Activated naive CD4-positive, alpha-beta T cell treated with anti-CD3 and anti-CD28 coated beads for 36 hours (primary cell): ENCODE measurements at regions not wholly inside any gene's neighbourhood (a gene's known extent, or its start where the extent isn't known, plus 50 kb on each side); places are given as distances from the start of the nearest gene placed in this dataset.
"Not testable (repeated sequence)": the region's sequence is repeated elsewhere in the genome, so short reads cannot be mapped to it uniquely, and the experiment has no call there.

Experiments used
- CTCF ChIA-PET: fragments of 350-600 bp; sonication (Branson Sonifier 250); formaldehyde crosslinking; loops from one replicate; lab custom pipeline; 2021; ENCODE audit warnings: antibody characterized with exemption; lab: Charles Lee
- DNase-seq: peaks from one replicate; pipeline ENCODE4 v3.0.0-alpha.2; 2020
- H3K27ac Mint-ChIP-seq: one replicate; pipeline ENCODE4 v1.8.0; 2021; ENCODE audit warnings: mild to moderate bottlenecking, mixed read lengths
- H3K27me3 Mint-ChIP-seq: one replicate; pipeline ENCODE4 v1.8.0; 2021; ENCODE audit warnings: low read depth, mixed read lengths
- H3K36me3 Mint-ChIP-seq: one replicate; pipeline ENCODE4 v1.8.0; 2021; ENCODE audit warnings: low read depth, mixed read lengths
- H3K4me1 Mint-ChIP-seq: one replicate; pipeline ENCODE4 v1.8.0; 2021; ENCODE audit warnings: low read depth, mixed read lengths
- H3K4me3 Mint-ChIP-seq: one replicate; pipeline ENCODE4 v1.8.0; 2021; ENCODE audit warnings: mild to moderate bottlenecking, moderate library complexity, mixed read lengths
- H3K9me3 Mint-ChIP-seq: one replicate; pipeline ENCODE4 v1.8.0; 2021; ENCODE audit warnings: mixed read lengths
- intact Hi-C: fragments of 100-400 bp; cut with micrococcal nuclease; formaldehyde crosslinking; loops from one replicate; pipeline ENCODE4 v1.15.1; 2023

DNA sequence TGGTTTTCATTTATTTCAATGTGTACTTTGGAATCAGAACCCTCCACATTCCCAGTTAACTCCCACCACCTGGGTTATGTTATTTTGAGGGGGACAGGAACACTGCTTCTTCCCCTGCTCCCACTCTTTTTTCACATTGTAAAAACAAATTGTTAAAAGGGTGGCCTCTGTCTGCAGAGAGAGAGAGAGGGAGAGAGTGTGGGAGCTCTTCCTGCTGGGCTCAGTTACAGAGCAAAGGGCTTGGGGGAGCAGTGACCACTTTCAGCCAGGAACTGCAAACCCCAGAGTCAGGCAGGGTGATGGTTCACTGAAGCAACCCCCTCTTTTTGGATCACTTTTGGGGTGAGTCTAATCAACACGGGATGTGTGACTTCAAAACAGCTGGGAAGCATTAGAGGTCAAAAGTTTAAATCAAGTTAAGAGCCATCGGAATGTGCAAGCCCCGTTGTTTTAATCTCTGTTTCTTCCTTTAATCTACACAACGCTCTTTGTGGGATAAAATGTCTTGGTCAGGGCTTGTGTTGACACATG lies 577.0 kb upstream of the CDH11 start:
- intact Hi-C loops = no loop called here
- no peaks in the 10 kb centered on the region for H3K36me3 Mint-ChIP-seq
- no peaks in the 10 kb centered on the region for H3K4me1 Mint-ChIP-seq
- peaks cover 6% of the 10 kb centered on the region for H3K9me3 Mint-ChIP-seq
- H3K27me3 Mint-ChIP-seq = no peaks in the 10 kb centered on the region
- no peak overlapping the region for H3K27ac Mint-ChIP-seq
- no peak for DNase-seq
- no peak overlapping the region for H3K4me3 Mint-ChIP-seq
- CTCF ChIA-PET = no interaction called here

DNA sequence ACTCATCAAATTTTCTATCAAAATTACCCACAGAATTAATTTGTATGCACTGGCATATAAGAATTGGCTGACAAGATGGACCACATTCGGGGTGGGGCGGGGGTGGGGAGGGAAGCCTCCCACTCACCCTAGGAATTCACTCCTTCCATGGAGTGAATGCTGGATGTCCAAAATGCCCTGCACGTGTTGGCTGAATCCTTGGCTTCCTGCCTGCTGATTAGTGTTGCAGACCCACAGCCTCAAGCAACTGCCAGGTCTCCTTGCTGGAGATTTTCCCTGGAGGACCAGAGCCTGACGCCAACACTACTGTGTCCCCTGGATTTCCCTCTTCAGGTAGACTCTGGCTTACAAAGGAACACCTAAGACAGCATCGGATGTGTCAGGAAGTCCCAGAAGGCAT lies 575.7 kb upstream of the CDH11 start:
- H3K36me3 Mint-ChIP-seq = no peaks in the 10 kb centered on the region
- no peak overlapping the region for H3K4me3 Mint-ChIP-seq
- peaks cover 5% of the 10 kb centered on the region for H3K9me3 Mint-ChIP-seq
- H3K4me1 Mint-ChIP-seq = no peaks in the 10 kb centered on the region
- DNase-seq = no peak
- intact Hi-C loops = no loop called here
- CTCF ChIA-PET = no interaction called here
- no peaks in the 10 kb centered on the region for H3K27me3 Mint-ChIP-seq
- no peak overlapping the region for H3K27ac Mint-ChIP-seq

- DNase-seq = no peak
- CTCF ChIA-PET = no interaction called here
- Mint-ChIP-seq H3K9me3 (peaks cover 5% of the 10 kb centered on the region), H3K36me3 (no peaks in the 10 kb centered on the region), H3K4me1 (no peaks in the 10 kb centered on the region), H3K27me3 (no peaks in the 10 kb centered on the region), H3K27ac (no peak overlapping the region), H3K4me3 (no peak overlapping the region)
- intact Hi-C loops = no loop called here
Observed at GRCh38 chr16:65697065-65697464, 575.2 kb upstream of the CDH11 start.

DNA sequence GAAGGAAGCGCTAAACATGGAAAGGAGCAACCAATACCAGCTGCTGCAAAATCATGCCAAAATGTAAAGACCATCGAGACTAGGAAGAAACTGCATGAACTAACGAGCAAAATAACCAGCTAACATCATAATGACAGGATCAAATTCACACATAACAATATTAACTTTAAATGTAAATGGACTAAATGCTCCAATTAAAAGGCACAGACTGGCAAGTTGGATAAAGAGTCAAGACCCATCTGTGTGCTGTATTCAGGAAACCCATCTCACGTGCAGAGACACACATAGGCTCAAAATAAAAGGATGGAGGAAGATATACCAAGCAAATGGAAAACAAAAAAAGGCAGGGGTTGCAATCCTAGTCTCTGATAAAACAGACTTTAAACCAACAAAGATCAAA lies 570.0 kb upstream of the CDH11 start:
- DNase-seq, H3K9me3 Mint-ChIP-seq, intact Hi-C loops, H3K27me3 Mint-ChIP-seq, H3K4me3 Mint-ChIP-seq, H3K36me3 Mint-ChIP-seq, CTCF ChIA-PET, H3K4me1 Mint-ChIP-seq, H3K27ac Mint-ChIP-seq: not testable (repeated sequence)

- CTCF ChIA-PET = no interaction called here
- peaks cover 2% of the 10 kb centered on the region for H3K9me3 Mint-ChIP-seq
- intact Hi-C loops = no loop called here
- no peak overlapping the region for H3K27ac Mint-ChIP-seq
- no peaks in the 10 kb centered on the region for H3K27me3 Mint-ChIP-seq
- no peak overlapping the region for H3K4me3 Mint-ChIP-seq
- no peaks in the 10 kb centered on the region for H3K4me1 Mint-ChIP-seq
- no peak for DNase-seq
- H3K36me3 Mint-ChIP-seq = no peaks in the 10 kb centered on the region
Observed at GRCh38 chr16:65689726-65690125, 567.9 kb upstream of the CDH11 start.

GRCh38 chr16:65688301-65688700 lies 566.4 kb upstream of the CDH11 start:
- H3K36me3 Mint-ChIP-seq = no peaks in the 10 kb centered on the region
- H3K9me3 Mint-ChIP-seq = peaks cover 2% of the 10 kb centered on the region
- no peak overlapping the region for H3K27ac Mint-ChIP-seq
- DNase-seq = no peak
- CTCF ChIA-PET = no interaction called here
- H3K4me3 Mint-ChIP-seq = no peak overlapping the region
- H3K4me1 Mint-ChIP-seq = no peaks in the 10 kb centered on the region
- intact Hi-C loops = no loop called here
- H3K27me3 Mint-ChIP-seq = no peaks in the 10 kb centered on the region

DNA sequence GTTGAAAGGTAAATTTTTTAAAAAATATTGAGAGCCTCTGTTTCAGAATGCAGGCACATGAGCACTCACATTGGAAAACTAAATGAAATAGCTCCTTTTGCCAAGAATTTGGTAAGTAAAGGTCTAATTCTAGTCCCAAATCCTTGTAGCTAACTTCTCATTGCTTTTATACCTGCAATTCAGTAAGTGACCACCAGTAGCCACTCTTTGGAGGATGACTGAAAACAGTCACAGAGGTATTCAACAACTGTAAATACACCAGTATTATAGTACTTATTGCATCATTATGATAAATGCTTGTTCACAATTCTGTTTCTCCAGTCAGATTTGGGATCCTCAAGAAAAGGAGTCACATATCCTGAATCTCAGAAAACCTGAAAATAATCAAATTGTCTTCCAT lies 562.4 kb upstream of the CDH11 start:
- no peaks in the 10 kb centered on the region for H3K9me3 Mint-ChIP-seq
- no peaks in the 10 kb centered on the region for H3K27me3 Mint-ChIP-seq
- H3K4me3 Mint-ChIP-seq = no peak overlapping the region
- H3K27ac Mint-ChIP-seq = no peak overlapping the region
- no peaks in the 10 kb centered on the region for H3K4me1 Mint-ChIP-seq
- CTCF ChIA-PET = no interaction called here
- no peaks in the 10 kb centered on the region for H3K36me3 Mint-ChIP-seq
- no peak for DNase-seq
- intact Hi-C loops = no loop called here

GRCh38 chr16:65681406-65681805 lies 559.5 kb upstream of the CDH11 start:
- no peaks in the 10 kb centered on the region for H3K4me1 Mint-ChIP-seq
- H3K4me3 Mint-ChIP-seq = no peak overlapping the region
- DNase-seq = no peak
- no peaks in the 10 kb centered on the region for H3K27me3 Mint-ChIP-seq
- H3K27ac Mint-ChIP-seq = no peak overlapping the region
- CTCF ChIA-PET = no interaction called here
- H3K9me3 Mint-ChIP-seq = no peaks in the 10 kb centered on the region
- no peaks in the 10 kb centered on the region for H3K36me3 Mint-ChIP-seq
- intact Hi-C loops = no loop called here

GRCh38 chr16:65679785-65680184 lies 557.9 kb upstream of the CDH11 start:
- Mint-ChIP-seq H3K9me3 (no peaks in the 10 kb centered on the region), H3K4me3 (no peak overlapping the region), H3K36me3 (no peaks in the 10 kb centered on the region), H3K27me3 (no peaks in the 10 kb centered on the region), H3K27ac (no peak overlapping the region), H3K4me1 (no peaks in the 10 kb centered on the region)
- DNase-seq = no peak
- CTCF ChIA-PET = interaction anchor here (0.7 kb wide), 1 partner anchor 86 kb away, joined by 3 read pairs; no protein-coding TSS in a partner anchor
- intact Hi-C loops = no loop called here

DNA sequence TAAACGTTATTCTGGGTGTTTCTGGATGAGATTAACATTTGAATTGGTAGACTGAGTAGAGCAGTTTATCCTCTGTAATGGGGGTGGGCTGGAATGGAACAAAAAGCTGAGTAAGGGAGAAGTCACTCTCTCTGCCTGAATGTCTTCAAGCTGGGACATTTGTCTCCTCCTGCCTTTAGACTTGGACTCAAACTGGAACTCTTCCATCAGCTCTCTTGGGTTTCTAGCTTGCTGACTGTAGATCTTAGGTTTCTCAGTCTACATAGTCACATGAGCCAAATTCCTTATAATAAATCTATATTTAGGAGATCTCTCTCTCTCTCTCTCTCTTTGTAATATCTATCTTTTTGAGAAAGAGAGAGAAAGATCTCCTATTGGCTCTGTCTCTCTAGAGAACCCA lies 553.3 kb upstream of the CDH11 start:
- intact Hi-C loops = no loop called here
- DNase-seq = no peak
- H3K27me3 Mint-ChIP-seq = no peaks in the 10 kb centered on the region
- no peaks in the 10 kb centered on the region for H3K4me1 Mint-ChIP-seq
- CTCF ChIA-PET = interaction anchor here (0.7 kb wide), 1 partner anchor 667 kb away, joined by 3 read pairs; no protein-coding TSS in a partner anchor
- H3K36me3 Mint-ChIP-seq = no peaks in the 10 kb centered on the region
- no peak overlapping the region for H3K27ac Mint-ChIP-seq
- H3K4me3 Mint-ChIP-seq = no peak overlapping the region
- H3K9me3 Mint-ChIP-seq = no peaks in the 10 kb centered on the region

DNA sequence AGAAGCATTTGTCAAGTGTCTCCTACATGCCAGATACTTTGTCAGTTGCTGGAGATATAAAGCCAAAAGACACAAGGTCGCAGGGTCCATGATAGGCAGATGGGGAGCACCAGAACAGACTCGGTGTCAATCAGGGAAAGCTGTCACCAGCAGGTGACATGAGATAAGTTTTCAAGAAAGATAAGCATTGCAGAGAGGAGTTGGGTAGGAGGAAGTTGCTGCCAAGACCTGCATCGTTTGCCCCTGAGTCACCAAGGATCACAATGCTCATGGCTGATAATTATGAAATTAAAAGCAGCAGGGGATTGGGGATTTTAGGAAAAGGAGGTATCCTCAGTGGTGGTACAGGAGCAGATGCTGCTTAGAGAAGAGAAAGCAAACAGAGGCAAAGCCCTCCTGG lies 551.1 kb upstream of the CDH11 start:
- H3K4me1 Mint-ChIP-seq = no peaks in the 10 kb centered on the region
- CTCF ChIA-PET = no interaction called here

DNA sequence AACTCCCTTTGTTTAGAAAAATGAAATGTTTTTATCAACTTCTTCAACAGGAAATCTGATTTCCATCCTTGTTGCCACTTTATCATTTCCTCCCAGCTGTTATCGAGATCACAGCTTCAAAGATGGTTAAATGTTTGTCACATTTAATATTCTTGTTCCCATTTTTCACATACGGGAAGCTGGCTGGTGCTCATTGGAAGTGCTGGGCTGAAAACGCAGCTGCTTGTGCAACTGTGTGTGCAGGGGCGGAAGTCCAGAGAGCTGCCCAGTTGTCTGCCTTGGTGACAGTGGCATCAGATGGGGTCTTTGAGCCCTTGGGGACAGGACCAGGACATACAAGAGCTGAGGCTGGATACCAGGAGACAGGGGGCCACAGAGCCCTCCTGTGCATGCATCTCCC lies 549.2 kb upstream of the CDH11 start:
- intact Hi-C loops = no loop called here
- Mint-ChIP-seq H3K27ac (no peak overlapping the region), H3K36me3 (no peaks in the 10 kb centered on the region), H3K9me3 (peaks cover 5% of the 10 kb centered on the region), H3K4me3 (no peak overlapping the region), H3K27me3 (no peaks in the 10 kb centered on the region), H3K4me1 (no peaks in the 10 kb centered on the region)
- no peak for DNase-seq
- CTCF ChIA-PET = no interaction called here

More for the DNA sequence above, 551.1 kb upstream of the CDH11 start:
- peaks cover 5% of the 10 kb centered on the region for H3K9me3 Mint-ChIP-seq
- intact Hi-C loops = no loop called here
- no peak for DNase-seq
- H3K27me3 Mint-ChIP-seq = no peaks in the 10 kb centered on the region
- no peak overlapping the region for H3K4me3 Mint-ChIP-seq
- H3K27ac Mint-ChIP-seq = no peak overlapping the region
- H3K36me3 Mint-ChIP-seq = no peaks in the 10 kb centered on the region

- Mint-ChIP-seq H3K9me3 (peaks cover 12% of the 10 kb centered on the region), H3K36me3 (no peaks in the 10 kb centered on the region)
- CTCF ChIA-PET = no interaction called here
Observed at GRCh38 chr16:65668064-65668595, 546.3 kb upstream of the CDH11 start.

More at GRCh38 chr16:65668064-65668595, 546.3 kb upstream of the CDH11 start:
- Mint-ChIP-seq H3K27ac (no peak overlapping the region), H3K4me3 (no peak overlapping the region), H3K27me3 (no peaks in the 10 kb centered on the region), H3K4me1 (no peaks in the 10 kb centered on the region)
- intact Hi-C loops = no loop called here
- DNase-seq = no peak
